NCI-H460 (cell line): ENCODE measurements at regions not wholly inside any gene's neighbourhood (a gene's known extent, or its start where the extent isn't known, plus 50 kb on each side); places are given as distances from the start of the nearest gene placed in this dataset.

ENCODE experiments used
- DNase-seq: peaks from one replicate; pipeline ENCODE4 v3.0.0-alpha.2; 2016; ENCODE audit warnings: low read depth; ENCODE audit errors: extremely low read depth

GRCh38 chr12:3999904-4000303, 126.7 kb upstream of the PARP11 start:
- no peak for DNase-seq

GRCh38 chr12:3998968-3999792, 126.0 kb upstream of the PARP11 start:
- no peak for DNase-seq

- no peak for DNase-seq
These were observed 125.2 kb upstream of the PARP11 start for GRCh38 chr12:3998397-3998796.

- no peak for DNase-seq
These were observed 123.1 kb upstream of the PARP11 start for GRCh38 chr12:3996322-3996721.

GRCh38 chr12:3995306-3995705, 122.1 kb upstream of the PARP11 start:
- no peak for DNase-seq

- no peak for DNase-seq
These were observed 121.3 kb upstream of the PARP11 start for GRCh38 chr12:3994500-3994899.

DNA sequence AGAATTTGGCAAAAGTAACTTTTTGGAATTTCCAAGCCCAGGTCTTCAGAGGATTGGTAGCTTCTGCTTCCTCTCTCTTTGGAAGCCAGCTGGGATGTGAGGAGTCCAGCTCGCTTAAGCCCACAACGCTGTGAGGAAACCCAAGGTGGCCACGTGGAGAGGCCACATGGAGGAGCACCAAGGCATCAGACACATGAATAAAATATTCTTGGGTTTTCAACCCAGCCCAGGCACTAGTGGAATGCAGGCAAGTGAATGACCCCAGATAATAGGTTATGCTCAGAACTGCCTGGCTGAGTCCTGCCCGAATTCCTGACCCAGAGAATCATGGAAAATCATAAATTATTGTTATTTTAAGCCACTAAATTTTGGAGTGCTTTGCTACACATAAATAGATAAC, 119.7 kb upstream of the PARP11 start:
- no peak for DNase-seq

DNA sequence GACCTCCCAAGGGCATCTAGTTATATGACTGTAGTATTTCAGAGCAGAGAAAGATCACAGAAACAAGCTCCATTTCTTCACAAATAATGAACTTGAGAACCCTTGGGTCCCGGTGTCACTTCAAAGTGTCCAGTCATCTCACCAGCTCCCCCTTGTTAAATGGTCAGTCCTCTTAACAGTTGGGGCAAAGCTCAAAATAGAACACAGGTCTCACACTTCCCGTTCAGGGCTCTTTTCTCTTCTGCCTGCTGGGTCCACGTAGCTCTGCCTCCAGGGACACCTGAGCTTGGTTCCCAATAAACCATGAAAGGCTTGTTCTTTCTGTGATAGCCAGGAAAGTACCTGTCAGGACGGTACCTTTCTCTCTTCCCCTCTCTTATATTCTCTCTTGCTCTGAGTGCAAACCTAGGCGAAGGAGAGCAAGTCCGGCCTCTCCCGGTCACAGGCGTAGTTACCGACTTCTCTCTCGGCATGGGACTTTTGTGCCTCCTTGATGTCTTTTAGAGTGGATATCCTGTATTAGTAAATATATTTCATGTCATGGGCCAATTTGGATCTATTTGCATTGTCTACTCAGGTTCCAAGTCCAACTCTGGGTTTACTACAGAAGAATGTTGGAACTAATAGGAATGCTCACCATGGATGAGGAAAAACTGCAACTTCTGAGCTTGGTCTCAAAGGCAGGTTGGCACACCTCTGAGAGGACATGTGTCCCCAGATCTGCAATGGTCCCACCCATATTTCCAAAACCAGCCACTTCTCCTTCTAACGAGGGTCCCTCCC, 118.8 kb upstream of the PARP11 start:
- no peak for DNase-seq

DNA sequence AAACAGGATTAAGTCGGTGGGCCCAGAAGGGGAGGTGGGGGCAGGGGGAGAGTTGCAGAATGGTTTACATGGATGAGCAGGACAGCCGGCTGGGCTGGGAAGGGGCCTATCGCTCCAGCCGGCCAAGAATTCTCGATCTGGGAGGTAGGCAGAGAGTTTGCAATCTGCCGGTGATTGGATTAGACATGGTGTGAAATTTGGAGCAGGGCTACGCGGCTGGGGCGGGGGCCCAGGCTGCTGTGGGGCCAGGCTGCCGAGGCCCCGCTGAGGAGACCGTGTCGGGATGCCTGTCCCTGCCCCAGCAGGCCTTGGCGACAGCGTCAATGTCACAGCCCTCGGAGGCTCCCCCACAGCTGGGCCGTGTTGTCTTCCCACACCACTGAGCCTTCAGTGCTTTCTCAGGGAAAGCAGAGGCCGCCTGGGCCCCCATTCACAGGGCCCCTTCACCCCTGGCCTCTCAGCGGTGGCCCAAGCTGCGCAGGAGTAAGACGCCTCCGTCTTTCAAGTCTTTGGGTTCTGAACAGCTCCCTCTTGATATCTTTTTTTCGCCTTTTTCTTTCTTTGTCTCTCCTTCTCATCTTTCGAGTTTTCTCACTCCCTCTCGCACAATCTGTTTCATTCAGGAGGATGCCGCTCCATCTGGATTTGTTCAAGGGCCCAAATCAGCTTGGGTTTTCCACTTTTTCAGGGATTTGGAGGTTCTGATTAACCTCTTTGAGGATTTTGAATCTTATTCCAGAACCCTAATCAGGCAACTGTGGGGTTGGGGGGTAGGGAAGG, 117.5 kb upstream of the PARP11 start:
- DNase-seq = no peak

GRCh38 chr12:3989218-3989550, 116.0 kb upstream of the PARP11 start:
- DNase-seq = no peak

- no peak for DNase-seq
These were observed 115.5 kb upstream of the PARP11 start for GRCh38 chr12:3988519-3989217.

- no peak for DNase-seq
These were observed 114.4 kb upstream of the PARP11 start for GRCh38 chr12:3987571-3987970.

DNA sequence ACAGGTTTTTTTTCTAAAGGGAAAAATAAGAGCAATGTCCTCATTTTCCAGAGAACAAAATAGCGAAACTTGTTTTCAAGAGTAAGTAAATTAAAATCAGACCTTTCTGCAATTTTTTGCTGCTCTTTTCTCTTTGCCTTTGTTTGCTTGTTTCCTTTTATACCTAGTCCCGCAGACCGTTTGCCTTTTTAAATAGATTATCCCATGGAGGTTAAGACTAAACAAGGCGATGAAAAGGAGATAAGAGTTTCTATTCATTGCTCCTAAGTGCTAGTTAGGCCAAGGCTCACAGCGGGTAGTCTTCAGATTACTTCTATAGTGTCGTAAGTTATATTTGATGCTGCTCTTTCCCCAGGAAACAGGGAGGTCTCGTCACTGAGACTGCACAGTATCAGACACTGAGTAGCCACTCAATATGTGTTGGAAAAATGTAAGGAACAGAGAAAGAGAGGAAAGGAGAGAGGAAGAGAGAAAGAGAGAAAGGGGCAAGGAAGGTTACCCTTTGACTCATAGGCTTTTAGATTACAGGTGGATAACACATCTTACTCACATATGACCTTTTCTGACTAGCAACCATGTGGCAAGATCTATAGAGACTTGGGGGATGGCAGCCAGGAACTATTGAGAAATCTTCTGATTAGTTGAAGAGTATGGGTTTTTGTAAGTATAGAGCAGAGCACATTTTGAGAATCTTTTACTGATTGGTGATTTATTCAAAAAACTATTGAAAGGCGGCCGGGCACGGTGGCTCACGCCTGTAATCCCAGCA, 107.5 kb upstream of the PARP11 start:
- no peak for DNase-seq

GRCh38 chr12:3977621-3978020, 104.4 kb upstream of the PARP11 start:
- DNase-seq = no peak

- DNase-seq = no peak
These were observed 103.2 kb upstream of the PARP11 start for GRCh38 chr12:3976351-3976938.

GRCh38 chr12:3975652-3976051, 102.5 kb upstream of the PARP11 start:
- DNase-seq = no peak

GRCh38 chr12:3974883-3975282, 101.7 kb upstream of the PARP11 start:
- no peak for DNase-seq

DNA sequence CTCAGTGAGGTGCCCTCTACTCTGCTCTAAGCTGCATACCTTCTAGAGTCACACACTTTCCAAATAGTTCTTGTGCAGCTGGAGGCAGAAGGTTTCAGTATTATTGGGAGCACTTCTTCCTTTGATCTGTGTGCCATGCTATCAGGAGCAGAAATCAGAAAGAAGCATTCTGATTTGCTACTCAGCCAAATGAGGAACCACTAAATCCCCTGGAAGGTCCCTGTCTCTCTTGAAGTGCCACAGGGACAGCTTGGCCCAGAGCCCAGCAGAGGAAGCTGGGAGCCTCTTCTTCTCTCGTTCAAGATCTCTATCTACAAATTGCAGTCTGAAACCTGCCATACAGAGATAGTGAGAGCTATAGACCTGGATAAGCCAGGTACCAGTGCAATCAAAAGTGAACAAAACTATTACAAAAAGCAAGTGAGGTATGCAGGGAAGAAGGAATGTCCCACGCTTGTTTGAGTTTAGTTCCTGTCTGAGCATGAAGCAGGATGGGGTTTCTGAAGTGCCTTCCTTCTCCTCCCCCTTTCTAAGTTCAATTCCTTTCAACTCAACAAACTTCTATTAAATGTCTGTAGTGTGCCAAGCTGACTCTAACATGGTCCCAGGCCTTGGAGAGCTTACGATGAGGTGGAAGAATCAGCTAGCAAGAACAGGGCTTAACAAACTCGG, 100.9 kb upstream of the PARP11 start:
- DNase-seq = no peak

GRCh38 chr12:3973269-3973884, 100.2 kb upstream of the PARP11 start:
- no peak for DNase-seq
